GM23248 (cell line): ENCODE measurements at regions not wholly inside any gene's neighbourhood (a gene's known extent, or its start where the extent isn't known, plus 50 kb on each side); places are given as distances from the start of the nearest gene placed in this dataset.
"Not testable (repeated sequence)": the region's sequence is repeated elsewhere in the genome, so short reads cannot be mapped to it uniquely, and the experiment has no call there.

ENCODE experiments used
- DNase-seq: peaks from one replicate; pipeline ENCODE4 v3.0.0-alpha.2; 2015
- H2AFZ ChIP-seq: fragments of 200-600 bp; sonication (generic); 2 replicates; pipeline ENCODE4 v1.6.1; 2016; ENCODE audit warnings: antibody characterized with exemption
- H3F3A ChIP-seq: fragments of 200-600 bp; sonication (generic); 2 replicates; pipeline ENCODE4 v1.6.1; 2016; ENCODE audit warnings: mild to moderate bottlenecking, antibody characterized with exemption, mixed run types; ENCODE audit not compliant: insufficient read depth
- H3K27ac ChIP-seq: fragments of 200-600 bp; sonication (generic); 2 replicates; pipeline ENCODE4 v1.5.1; 2016; ENCODE audit warnings: mild to moderate bottlenecking
- H3K27me3 ChIP-seq: fragments of 200-600 bp; sonication (generic); replicated peaks from 2 replicates; pipeline ENCODE4 v1.6.1; 2016; ENCODE audit warnings: mild to moderate bottlenecking; ENCODE audit not compliant: insufficient read depth
- H3K36me3 ChIP-seq: fragments of 200-600 bp; sonication (generic); 2 replicates; pipeline ENCODE4 v1.6.1; 2016; ENCODE audit warnings: low read depth, mild to moderate bottlenecking
- H3K4me1 ChIP-seq: fragments of 200-600 bp; sonication (generic); 2 replicates; pipeline ENCODE4 v1.6.1; 2016; ENCODE audit warnings: mild to moderate bottlenecking; ENCODE audit not compliant: insufficient read depth
- H3K4me2 ChIP-seq: fragments of 200-600 bp; sonication (generic); one replicate; pipeline ENCODE4 v1.6.1; 2016; ENCODE audit warnings: mild to moderate bottlenecking; ENCODE audit not compliant: unreplicated experiment
- H3K4me3 ChIP-seq: fragments of 200-600 bp; sonication (generic); 2 replicates; pipeline ENCODE4 v1.5.1; 2016; ENCODE audit warnings: mild to moderate bottlenecking
- H3K79me2 ChIP-seq: fragments of 200-600 bp; sonication (generic); 2 replicates; pipeline ENCODE4 v1.6.1; 2016; ENCODE audit warnings: mild to moderate bottlenecking; ENCODE audit not compliant: insufficient read depth
- H3K9ac ChIP-seq: fragments of 200-600 bp; sonication (generic); 2 replicates; pipeline ENCODE4 v1.6.1; 2016; ENCODE audit warnings: mild to moderate bottlenecking
- H3K9me2 ChIP-seq: fragments of 200-600 bp; sonication (generic); 2 replicates; pipeline ENCODE4 v1.6.1; 2016; ENCODE audit warnings: mixed run types, mild to moderate bottlenecking, moderate library complexity; ENCODE audit not compliant: insufficient read depth
- H3K9me3 ChIP-seq: fragments of 200-600 bp; sonication (generic); one replicate; pipeline ENCODE4 v1.6.1; 2017; ENCODE audit warnings: low read depth
- H4K20me1 ChIP-seq: fragments of 200-600 bp; sonication (generic); 2 replicates; pipeline ENCODE4 v1.6.0; 2016; ENCODE audit not compliant: insufficient read depth
- EZH2 ChIP-seq: fragments of 200-600 bp; sonication (generic); IDR thresholded peaks from 2 replicates; pipeline ENCODE4 v1.6.1; 2018; ENCODE audit warnings: antibody characterized with exemption, mild to moderate bottlenecking; ENCODE audit not compliant: insufficient read depth, poor library complexity, severe bottlenecking
- EZH2phosphoT487 ChIP-seq: fragments of 200-600 bp; sonication (generic); IDR thresholded peaks from 2 replicates; pipeline ENCODE4 v1.6.1; 2018; ENCODE audit warnings: antibody characterized with exemption, moderate library complexity, mild to moderate bottlenecking, low read depth; ENCODE audit not compliant: insufficient read depth
- WGBS, 2 experiments: methylation state at CpG; one replicate each; pipeline ENCODE4 v1.1.6; 2015 to 2017; ENCODE audit warnings: low lambda C conversion rate in 2 of 2, low coverage in 1 of 2; ENCODE audit errors: missing lambda C conversion rate in 2 of 2; 5-methylcytosine and 5-hydroxymethylcytosine counted together
- in situ Hi-C: fragments of 300-500 bp; cut with MboI; formaldehyde crosslinking; loops from 2 replicates; pipeline ENCODE4 v1.15.0; 2020

- Histone ChIP-seq H3K9me2 (no peaks in the 10 kb centered on the region), H3K27me3 (no peaks in the 10 kb centered on the region), H3K9ac (no peak overlapping the region), H2AFZ (no peak overlapping the region), H3K27ac (no peak overlapping the region), H3K4me1 (no peaks in the 10 kb centered on the region), H3K36me3 (no peaks in the 10 kb centered on the region), H3K4me3 (no peak overlapping the region), H3K4me2 (no peak overlapping the region), H3K9me3 (no peaks in the 10 kb centered on the region), H3F3A (no peaks in the 10 kb centered on the region), H4K20me1 (no peaks in the 10 kb centered on the region), H3K79me2 (no peaks in the 10 kb centered on the region)
- WGBS, 2 experiments: 49 to 52% methylated on average over 5 of the region's 5 CpGs
- no peak for DNase-seq
- TF ChIP-seq EZH2 (no peak), EZH2phosphoT487 (no peak)
- in situ Hi-C loops: no loop called here
Observed at GRCh38 chr12:71270057-71270456, 112.3 kb upstream of the TSPAN8 start.

- 30 to 35% methylated on average over 2 of the region's 2 CpGs for WGBS, 2 experiments
- H3K27ac ChIP-seq: no peak overlapping the region
- H4K20me1 ChIP-seq: no peaks in the 10 kb centered on the region
- H3K4me2 ChIP-seq: no peak overlapping the region
- H3K4me1 ChIP-seq: no peaks in the 10 kb centered on the region
- in situ Hi-C loops: no loop called here
- no peak overlapping the region for H2AFZ ChIP-seq
- H3K4me3 ChIP-seq: no peak overlapping the region
- H3K27me3 ChIP-seq: no peaks in the 10 kb centered on the region
- no peaks in the 10 kb centered on the region for H3K79me2 ChIP-seq
- H3F3A ChIP-seq: no peaks in the 10 kb centered on the region
- H3K9me3 ChIP-seq: no peaks in the 10 kb centered on the region
- no peaks in the 10 kb centered on the region for H3K9me2 ChIP-seq
- no peaks in the 10 kb centered on the region for H3K36me3 ChIP-seq
- H3K9ac ChIP-seq: no peak overlapping the region
- TF ChIP-seq EZH2 (no peak), EZH2phosphoT487 (no peak)
- DNase-seq: no peak
Observed at GRCh38 chr12:71269281-71269598, 111.4 kb upstream of the TSPAN8 start.

GRCh38 chr12:71268598-71269280 is 110.9 kb upstream of the TSPAN8 start:
- H3K79me2 ChIP-seq: no peaks in the 10 kb centered on the region
- WGBS, 2 experiments: 55 to 67% methylated on average over 1 of the region's 1 CpG
- TF ChIP-seq EZH2: no peak
- TF ChIP-seq EZH2phosphoT487: no peak
- H4K20me1 ChIP-seq: no peaks in the 10 kb centered on the region
- no peaks in the 10 kb centered on the region for H3K36me3 ChIP-seq
- no peak overlapping the region for H3K4me3 ChIP-seq
- no peak overlapping the region for H3K4me2 ChIP-seq
- no peaks in the 10 kb centered on the region for H3K9me2 ChIP-seq
- no peak overlapping the region for H3K9ac ChIP-seq
- no peaks in the 10 kb centered on the region for H3F3A ChIP-seq
- no peaks in the 10 kb centered on the region for H3K27me3 ChIP-seq
- H3K27ac ChIP-seq: no peak overlapping the region
- H3K4me1 ChIP-seq: no peaks in the 10 kb centered on the region
- H3K9me3 ChIP-seq: no peaks in the 10 kb centered on the region
- DNase-seq: no peak
- in situ Hi-C loops: no loop called here
- H2AFZ ChIP-seq: no peak overlapping the region

- TF ChIP-seq EZH2 (no peak), EZH2phosphoT487 (no peak)
Observed at GRCh38 chr12:71266606-71267005, 108.8 kb upstream of the TSPAN8 start.

GRCh38 chr12:71265731-71266130 is 107.9 kb upstream of the TSPAN8 start:
- H3K27me3 ChIP-seq, H2AFZ ChIP-seq, H3K27ac ChIP-seq, H3K4me3 ChIP-seq, H3K9me3 ChIP-seq, H3K4me1 ChIP-seq, H4K20me1 ChIP-seq, H3K79me2 ChIP-seq, H3K9ac ChIP-seq, H3F3A ChIP-seq, H3K36me3 ChIP-seq, H3K4me2 ChIP-seq, H3K9me2 ChIP-seq, in situ Hi-C loops, DNase-seq: not testable (repeated sequence)
- 75 to 78% methylated on average over 2 of the region's 3 CpGs for WGBS, 2 experiments

More at GRCh38 chr12:71266606-71267005, 108.8 kb upstream of the TSPAN8 start:
- no peak for DNase-seq
- H3K79me2 ChIP-seq: no peaks in the 10 kb centered on the region
- H3K4me1 ChIP-seq: no peaks in the 10 kb centered on the region
- no peaks in the 10 kb centered on the region for H3F3A ChIP-seq
- H4K20me1 ChIP-seq: no peaks in the 10 kb centered on the region
- H3K4me3 ChIP-seq: no peak overlapping the region
- H2AFZ ChIP-seq: no peak overlapping the region
- H3K27me3 ChIP-seq: no peaks in the 10 kb centered on the region
- in situ Hi-C loops: no loop called here
- no peaks in the 10 kb centered on the region for H3K36me3 ChIP-seq
- no peaks in the 10 kb centered on the region for H3K9me3 ChIP-seq
- 3% methylated on average over 4 of the region's 4 CpGs for WGBS, 2 experiments
- no peak overlapping the region for H3K9ac ChIP-seq
- no peaks in the 10 kb centered on the region for H3K9me2 ChIP-seq
- H3K27ac ChIP-seq: no peak overlapping the region
- H3K4me2 ChIP-seq: no peak overlapping the region
